DND-41 (cell line): ENCODE measurements at regions not wholly inside any gene's neighbourhood (a gene's known extent, or its start where the extent isn't known, plus 50 kb on each side); places are given as distances from the start of the nearest gene placed in this dataset.

Experiments
- ATAC-seq: fragments of 200-7000 bp; cut with Tn5 transposase; 3 replicates; pipeline ENCODE4 v1.9.1; 2021; ENCODE audit warnings: low read depth; ENCODE audit not compliant: insufficient read depth
- DNase-seq: peaks from one replicate; pipeline ENCODE4 v3.0.0-alpha.2; 2020
- H2AFZ ChIP-seq: 2 replicates; pipeline ENCODE4 v1.6.0; 2012; ENCODE audit warnings: low read depth, low read length
- H3K27ac ChIP-seq: 2 replicates; pipeline ENCODE4 v1.5.1; 2012; ENCODE audit warnings: low read length, inconsistent platforms
- H3K27me3 ChIP-seq: fragments of 200-600 bp; sonication (generic); 2 replicates; pipeline ENCODE4 v1.6.0; 2012; ENCODE audit warnings: low read length, mild to moderate bottlenecking, inconsistent platforms; ENCODE audit not compliant: insufficient read depth, poor library complexity
- H3K36me3 ChIP-seq: 2 replicates; pipeline ENCODE4 v1.5.1; 2012; ENCODE audit warnings: low read length, inconsistent platforms; ENCODE audit not compliant: insufficient read depth
- H3K4me1 ChIP-seq: 2 replicates; pipeline ENCODE4 v1.5.1; 2012; ENCODE audit warnings: mild to moderate bottlenecking, low read length; ENCODE audit not compliant: insufficient read depth
- H3K4me2 ChIP-seq: 2 replicates; pipeline ENCODE4 v1.6.0; 2012; ENCODE audit warnings: mild to moderate bottlenecking, moderate library complexity, low read length, inconsistent platforms; ENCODE audit not compliant: insufficient read depth
- H3K4me3 ChIP-seq, 2 experiments: fragments of 200-600 bp in 1 of 2; shearing (Covaris generic) in 1 of 2; 2 replicates each; pipeline ENCODE4 v1.5.1; 2012 to 2016; ENCODE audit warnings: inconsistent platforms in 2 of 2, low read length in 2 of 2, mild to moderate bottlenecking in 2 of 2, low read depth in 1 of 2, moderate library complexity in 1 of 2
- H3K79me2 ChIP-seq: 2 replicates; pipeline ENCODE4 v1.6.0; 2012; ENCODE audit warnings: low read length, inconsistent platforms; ENCODE audit not compliant: insufficient read depth
- H3K9ac ChIP-seq: 2 replicates; pipeline ENCODE4 v1.6.0; 2012; ENCODE audit warnings: low read depth, mild to moderate bottlenecking, inconsistent platforms, low read length, moderate library complexity
- H3K9me3 ChIP-seq: 2 replicates; pipeline ENCODE4 v1.5.1; 2012; ENCODE audit warnings: low read length, moderate library complexity, mild to moderate bottlenecking, inconsistent platforms; ENCODE audit not compliant: insufficient read depth, severe bottlenecking
- H4K20me1 ChIP-seq: 2 replicates; pipeline ENCODE4 v1.6.0; 2012; ENCODE audit warnings: low read length; ENCODE audit not compliant: insufficient read depth
- EZH2 ChIP-seq: IDR thresholded peaks from 3 replicates; pipeline ENCODE4 v1.6.1; 2012; ENCODE audit warnings: borderline replicate concordance, low read depth, mild to moderate bottlenecking, moderate library complexity, low read length, inconsistent platforms; ENCODE audit not compliant: severe bottlenecking
- TF ChIP-seq, protein P1 (sequence below): IDR thresholded peaks from 2 replicates; pipeline ENCODE4 v1.5.1; 2012; ENCODE audit warnings: borderline replicate concordance, low read length, moderate library complexity, mild to moderate bottlenecking; ENCODE audit not compliant: poor library complexity, severe bottlenecking; ENCODE audit errors: extremely low read depth

- Histone ChIP-seq H3K4me3 (no peak overlapping the region), H3K79me2 (no peaks in the 10 kb centered on the region), H3K36me3 (no peaks in the 10 kb centered on the region), H3K9ac (no peak overlapping the region), H4K20me1 (no peaks in the 10 kb centered on the region), H2AFZ (no peak overlapping the region), H3K4me1 (peaks cover 9% of the 10 kb centered on the region), H3K27me3 (no peaks in the 10 kb centered on the region), H3K9me3 (no peaks in the 10 kb centered on the region), H3K27ac (no peak overlapping the region), H3K4me2 (no peak overlapping the region)
- TF ChIP-seq, protein P1, sequence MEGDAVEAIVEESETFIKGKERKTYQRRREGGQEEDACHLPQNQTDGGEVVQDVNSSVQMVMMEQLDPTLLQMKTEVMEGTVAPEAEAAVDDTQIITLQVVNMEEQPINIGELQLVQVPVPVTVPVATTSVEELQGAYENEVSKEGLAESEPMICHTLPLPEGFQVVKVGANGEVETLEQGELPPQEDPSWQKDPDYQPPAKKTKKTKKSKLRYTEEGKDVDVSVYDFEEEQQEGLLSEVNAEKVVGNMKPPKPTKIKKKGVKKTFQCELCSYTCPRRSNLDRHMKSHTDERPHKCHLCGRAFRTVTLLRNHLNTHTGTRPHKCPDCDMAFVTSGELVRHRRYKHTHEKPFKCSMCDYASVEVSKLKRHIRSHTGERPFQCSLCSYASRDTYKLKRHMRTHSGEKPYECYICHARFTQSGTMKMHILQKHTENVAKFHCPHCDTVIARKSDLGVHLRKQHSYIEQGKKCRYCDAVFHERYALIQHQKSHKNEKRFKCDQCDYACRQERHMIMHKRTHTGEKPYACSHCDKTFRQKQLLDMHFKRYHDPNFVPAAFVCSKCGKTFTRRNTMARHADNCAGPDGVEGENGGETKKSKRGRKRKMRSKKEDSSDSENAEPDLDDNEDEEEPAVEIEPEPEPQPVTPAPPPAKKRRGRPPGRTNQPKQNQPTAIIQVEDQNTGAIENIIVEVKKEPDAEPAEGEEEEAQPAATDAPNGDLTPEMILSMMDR, result no peak
- no peak for TF ChIP-seq EZH2
- ATAC-seq (no peak), DNase-seq (no peak)
Measured at GRCh38 chr16:6955303-6955702, 377.3 kb upstream of the RBFOX1 start.

DNA sequence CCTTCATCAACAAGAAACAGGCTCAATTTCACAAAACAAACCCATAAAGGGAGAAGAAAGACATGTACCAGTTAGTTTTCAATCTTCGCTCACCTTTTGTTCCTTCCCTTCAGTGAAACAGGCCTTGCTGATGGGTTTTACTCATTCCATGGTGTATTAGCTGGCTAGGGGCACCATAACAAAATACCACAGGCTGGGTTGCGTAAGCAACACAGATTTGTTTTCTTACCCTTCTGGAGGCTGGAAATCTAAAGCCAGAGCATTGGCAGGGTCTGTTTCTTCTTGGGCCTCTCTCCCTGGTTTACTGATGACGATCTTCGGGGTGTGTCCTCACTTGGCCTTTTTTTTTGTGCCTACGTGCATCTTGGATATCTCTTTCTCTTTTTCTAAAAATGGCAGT lies 383.4 kb upstream of the RBFOX1 start:
- Histone ChIP-seq H3K4me3 (no peak overlapping the region), H4K20me1 (no peaks in the 10 kb centered on the region), H3K27ac (no peak overlapping the region), H3K4me2 (no peak overlapping the region), H3K36me3 (no peaks in the 10 kb centered on the region), H3K27me3 (no peaks in the 10 kb centered on the region), H3K79me2 (no peaks in the 10 kb centered on the region), H3K9ac (no peak overlapping the region), H2AFZ (no peak overlapping the region), H3K9me3 (no peaks in the 10 kb centered on the region), H3K4me1 (no peaks in the 10 kb centered on the region)
- ATAC-seq (no peak), DNase-seq (no peak)
- TF ChIP-seq, protein P1, result no peak
- TF ChIP-seq EZH2, result no peak

- H3K4me3 ChIP-seq, result no peak overlapping the region
- no peak for TF ChIP-seq EZH2
- H3K36me3 ChIP-seq, result no peaks in the 10 kb centered on the region
- H3K9ac ChIP-seq, result no peak overlapping the region
- H3K4me2 ChIP-seq, result no peak overlapping the region
- no peaks in the 10 kb centered on the region for H4K20me1 ChIP-seq
- DNase-seq, result no peak
- H2AFZ ChIP-seq, result no peak overlapping the region
- no peaks in the 10 kb centered on the region for H3K27me3 ChIP-seq
- H3K9me3 ChIP-seq, result no peaks in the 10 kb centered on the region
- H3K27ac ChIP-seq, result no peak overlapping the region
- ATAC-seq, result no peak
- no peaks in the 10 kb centered on the region for H3K79me2 ChIP-seq
- no peaks in the 10 kb centered on the region for H3K4me1 ChIP-seq
Measured at GRCh38 chr16:6947291-6947690, 385.4 kb upstream of the RBFOX1 start.

GRCh38 chr16:6946802-6947201 lies 385.8 kb upstream of the RBFOX1 start:
- no peak overlapping the region for H3K4me3 ChIP-seq
- no peaks in the 10 kb centered on the region for H3K36me3 ChIP-seq
- no peaks in the 10 kb centered on the region for H4K20me1 ChIP-seq
- DNase-seq, result no peak
- no peak for ATAC-seq
- H2AFZ ChIP-seq, result no peak overlapping the region
- H3K9me3 ChIP-seq, result no peaks in the 10 kb centered on the region
- no peak overlapping the region for H3K27ac ChIP-seq
- no peak for TF ChIP-seq EZH2
- no peaks in the 10 kb centered on the region for H3K79me2 ChIP-seq
- H3K4me1 ChIP-seq, result no peaks in the 10 kb centered on the region
- no peak overlapping the region for H3K9ac ChIP-seq
- H3K27me3 ChIP-seq, result no peaks in the 10 kb centered on the region
- no peak overlapping the region for H3K4me2 ChIP-seq
